RWPE2 (cell line): ENCODE measurements at regions not wholly inside any gene's neighbourhood (a gene's known extent, or its start where the extent isn't known, plus 50 kb on each side); places are given as distances from the start of the nearest gene placed in this dataset.

ENCODE experiments used
- ATAC-seq: fragments of 200-7000 bp; cut with Tn5 transposase; 3 replicates; pipeline ENCODE4 v1.9.1; 2021; ENCODE audit warnings: low read depth
- DNase-seq: peaks from one replicate; pipeline ENCODE4 v3.0.0-alpha.2; 2020; ENCODE audit warnings: low spot score
- H3K27ac ChIP-seq: fragments of 450-650 bp; 2 replicates; pipeline ENCODE4 v1.5.1; 2017; ENCODE audit warnings: mild to moderate bottlenecking; ENCODE audit not compliant: poor library complexity, severe bottlenecking
- H3K27me3 ChIP-seq: fragments of 250-450 bp; sonication (Bioruptor Pico); 2 replicates; pipeline ENCODE4 v1.5.1; 2021; ENCODE audit warnings: mild to moderate bottlenecking, moderate library complexity; ENCODE audit not compliant: insufficient read depth, poor library complexity, severe bottlenecking
- H3K36me3 ChIP-seq: fragments of 250-450 bp; sonication (Bioruptor Pico); 2 replicates; pipeline ENCODE4 v1.5.1; 2020; ENCODE audit warnings: low read depth, mild to moderate bottlenecking, moderate library complexity
- H3K4me1 ChIP-seq: fragments of 250-450 bp; sonication (Bioruptor Pico); 2 replicates; pipeline ENCODE4 v1.5.1; 2021; ENCODE audit warnings: mild to moderate bottlenecking, moderate library complexity; ENCODE audit not compliant: insufficient read depth, poor library complexity, severe bottlenecking
- H3K4me3 ChIP-seq: fragments of 250-450 bp; sonication (Bioruptor Pico); 2 replicates; pipeline ENCODE4 v1.5.1; 2021; ENCODE audit warnings: mild to moderate bottlenecking, moderate library complexity; ENCODE audit not compliant: severe bottlenecking
- H3K9me3 ChIP-seq: fragments of 250-450 bp; sonication (Bioruptor Pico); 2 replicates; pipeline ENCODE4 v1.5.1; 2021; ENCODE audit warnings: mild to moderate bottlenecking, moderate library complexity; ENCODE audit not compliant: severe bottlenecking
- TF ChIP-seq, protein P1 (sequence below): fragments of 450-650 bp; IDR thresholded peaks from one replicate; pipeline ENCODE4 v1.5.1; 2017; ENCODE audit warnings: mild to moderate bottlenecking, moderate library complexity; ENCODE audit not compliant: poor library complexity, severe bottlenecking

DNA sequence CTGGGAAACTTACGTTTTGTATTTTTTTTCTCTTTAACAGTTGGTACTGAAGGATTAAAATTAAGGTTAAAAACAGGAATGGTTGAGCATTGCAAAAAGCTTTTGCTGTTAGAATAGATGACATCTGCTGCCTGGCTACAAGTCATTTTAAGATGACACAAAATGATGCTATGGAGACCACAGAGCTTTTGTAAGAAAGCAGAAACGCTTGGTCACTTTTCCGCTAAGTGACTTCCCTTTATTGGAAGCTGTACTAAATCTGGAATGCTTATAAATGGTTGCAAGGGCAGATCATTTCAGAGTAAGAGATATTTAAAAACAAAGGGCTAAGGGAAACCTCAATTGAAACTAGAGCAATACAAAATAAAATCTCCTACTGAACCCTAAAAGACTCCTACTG is 544.0 kb downstream of the STK39 start:
- H3K27me3 ChIP-seq: no peaks in the 10 kb centered on the region
- no peaks in the 10 kb centered on the region for H3K4me1 ChIP-seq
- no peak for DNase-seq
- no peaks in the 10 kb centered on the region for H3K9me3 ChIP-seq
- H3K27ac ChIP-seq: no peak overlapping the region
- no peak overlapping the region for H3K4me3 ChIP-seq
- TF ChIP-seq, protein P1, sequence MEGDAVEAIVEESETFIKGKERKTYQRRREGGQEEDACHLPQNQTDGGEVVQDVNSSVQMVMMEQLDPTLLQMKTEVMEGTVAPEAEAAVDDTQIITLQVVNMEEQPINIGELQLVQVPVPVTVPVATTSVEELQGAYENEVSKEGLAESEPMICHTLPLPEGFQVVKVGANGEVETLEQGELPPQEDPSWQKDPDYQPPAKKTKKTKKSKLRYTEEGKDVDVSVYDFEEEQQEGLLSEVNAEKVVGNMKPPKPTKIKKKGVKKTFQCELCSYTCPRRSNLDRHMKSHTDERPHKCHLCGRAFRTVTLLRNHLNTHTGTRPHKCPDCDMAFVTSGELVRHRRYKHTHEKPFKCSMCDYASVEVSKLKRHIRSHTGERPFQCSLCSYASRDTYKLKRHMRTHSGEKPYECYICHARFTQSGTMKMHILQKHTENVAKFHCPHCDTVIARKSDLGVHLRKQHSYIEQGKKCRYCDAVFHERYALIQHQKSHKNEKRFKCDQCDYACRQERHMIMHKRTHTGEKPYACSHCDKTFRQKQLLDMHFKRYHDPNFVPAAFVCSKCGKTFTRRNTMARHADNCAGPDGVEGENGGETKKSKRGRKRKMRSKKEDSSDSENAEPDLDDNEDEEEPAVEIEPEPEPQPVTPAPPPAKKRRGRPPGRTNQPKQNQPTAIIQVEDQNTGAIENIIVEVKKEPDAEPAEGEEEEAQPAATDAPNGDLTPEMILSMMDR: no peak
- no peaks in the 10 kb centered on the region for H3K36me3 ChIP-seq
- ATAC-seq: no peak

DNA sequence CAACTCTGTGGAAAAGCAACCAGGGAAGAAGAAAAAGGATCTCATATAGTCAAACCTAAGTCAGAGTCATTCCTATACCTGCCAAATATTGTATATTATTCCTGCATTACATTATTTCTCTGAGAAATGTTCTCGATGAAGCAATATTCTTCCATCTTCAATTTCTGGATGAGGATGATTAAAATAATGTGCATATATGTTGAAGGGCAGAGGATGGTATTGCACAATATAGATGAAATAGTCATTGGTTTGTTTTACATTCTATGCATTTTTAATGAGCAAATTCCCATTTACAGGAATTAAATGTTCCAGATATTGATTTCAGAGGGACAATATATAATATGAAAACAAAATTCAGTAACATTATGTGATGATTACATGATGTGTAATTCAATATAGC is 545.2 kb downstream of the STK39 start:
- TF ChIP-seq, protein P1: no peak
- H3K4me1 ChIP-seq: no peaks in the 10 kb centered on the region
- no peak for ATAC-seq
- no peaks in the 10 kb centered on the region for H3K9me3 ChIP-seq
- H3K27me3 ChIP-seq: no peaks in the 10 kb centered on the region
- no peak for DNase-seq
- no peak overlapping the region for H3K27ac ChIP-seq
- no peaks in the 10 kb centered on the region for H3K36me3 ChIP-seq
- H3K4me3 ChIP-seq: no peak overlapping the region

DNA sequence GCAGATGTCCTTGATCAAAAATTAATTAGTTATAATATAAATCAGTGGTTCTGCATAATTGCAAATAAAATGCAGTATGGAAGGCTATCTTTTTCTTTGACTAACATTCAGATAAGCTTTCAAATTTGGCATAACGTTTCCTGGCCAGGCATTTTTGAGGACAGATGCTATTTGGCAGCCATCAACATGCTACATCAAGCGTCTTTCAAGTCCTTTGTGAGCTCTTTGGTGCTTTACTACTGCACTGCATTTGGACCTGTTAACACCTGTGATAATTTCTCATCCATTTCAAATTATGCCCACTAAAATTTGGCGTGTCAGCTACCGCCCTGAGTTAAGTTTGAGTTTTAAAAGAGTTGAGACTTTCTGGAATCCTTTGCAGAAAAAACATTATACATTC is 545.7 kb downstream of the STK39 start:
- no peak overlapping the region for H3K4me3 ChIP-seq
- H3K4me1 ChIP-seq: no peaks in the 10 kb centered on the region
- H3K27me3 ChIP-seq: no peaks in the 10 kb centered on the region
- no peak overlapping the region for H3K27ac ChIP-seq
- no peaks in the 10 kb centered on the region for H3K9me3 ChIP-seq
- no peak for DNase-seq
- ATAC-seq: no peak
- TF ChIP-seq, protein P1: no peak
- no peaks in the 10 kb centered on the region for H3K36me3 ChIP-seq

DNA sequence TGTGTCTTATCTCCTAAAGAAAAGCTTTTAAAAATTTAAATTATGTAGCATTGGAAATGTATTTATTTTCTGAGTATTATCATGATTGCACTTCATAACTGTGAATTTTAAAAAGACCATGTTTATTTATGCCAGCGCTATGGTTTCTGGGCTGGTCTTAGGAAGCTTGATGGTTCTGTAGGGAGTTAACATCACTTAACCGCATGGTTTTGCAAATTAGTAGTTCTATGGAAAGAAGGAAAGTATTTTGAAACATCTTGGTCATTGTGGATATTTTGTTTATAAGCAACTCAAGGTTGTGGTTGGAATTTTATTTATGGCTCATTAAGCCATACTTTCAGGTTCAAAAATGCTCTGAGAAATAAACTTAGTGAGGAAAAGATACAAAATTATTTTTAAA is 549.4 kb downstream of the STK39 start:
- H3K27me3 ChIP-seq: no peaks in the 10 kb centered on the region
- DNase-seq: no peak

DNA sequence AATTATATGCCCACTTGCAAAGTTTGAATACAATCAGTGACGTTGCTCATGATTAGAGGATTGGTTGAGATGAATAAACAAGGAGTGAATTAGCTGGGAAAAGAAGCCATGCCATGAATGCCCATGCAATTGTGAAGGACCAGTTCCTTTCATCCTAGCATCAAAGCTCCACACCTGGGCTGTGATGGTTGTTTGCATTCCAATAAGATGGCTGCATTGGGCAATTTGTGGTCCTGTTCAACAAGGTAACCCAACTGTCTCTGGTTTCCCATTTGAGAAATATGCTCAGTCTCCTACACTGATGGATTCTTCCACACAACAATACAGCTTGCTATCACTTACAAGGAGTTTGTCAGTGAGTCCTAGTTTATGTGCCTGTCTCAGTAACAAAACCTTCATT is 550.2 kb downstream of the STK39 start:
- H3K36me3 ChIP-seq: no peaks in the 10 kb centered on the region
- no peak overlapping the region for H3K27ac ChIP-seq
- no peak for DNase-seq

More for the DNA sequence above, 549.4 kb downstream of the STK39 start:
- Histone ChIP-seq H3K9me3 (no peaks in the 10 kb centered on the region), H3K4me1 (no peaks in the 10 kb centered on the region), H3K4me3 (no peak overlapping the region), H3K36me3 (no peaks in the 10 kb centered on the region), H3K27ac (no peak overlapping the region)
- ATAC-seq: no peak
- TF ChIP-seq, protein P1: no peak

More for the DNA sequence above, 550.2 kb downstream of the STK39 start:
- H3K27me3 ChIP-seq: no peaks in the 10 kb centered on the region
- H3K4me3 ChIP-seq: no peak overlapping the region
- no peak for ATAC-seq
- TF ChIP-seq, protein P1: no peak
- H3K9me3 ChIP-seq: no peaks in the 10 kb centered on the region
- H3K4me1 ChIP-seq: no peaks in the 10 kb centered on the region
